H9 (cell line): ENCODE measurements at regions not wholly inside any gene's neighbourhood (a gene's known extent, or its start where the extent isn't known, plus 50 kb on each side); places are given as distances from the start of the nearest gene placed in this dataset.
"Not testable (repeated sequence)": the region's sequence is repeated elsewhere in the genome, so short reads cannot be mapped to it uniquely, and the experiment has no call there.

Experiments used
- DNase-seq: peaks from one replicate; pipeline ENCODE4 v3.0.0-alpha.2; 2017
- H2AFZ ChIP-seq: one replicate; pipeline ENCODE4 v1.6.1; 2013; ENCODE audit warnings: mild to moderate bottlenecking, low read length, control low read depth, moderate library complexity
- H2AK5ac ChIP-seq: 2 replicates; pipeline ENCODE4 v1.6.1; 2013; ENCODE audit warnings: low read length, control low read depth, mixed read lengths; ENCODE audit not compliant: insufficient read length
- H2BK120ac ChIP-seq: one replicate; pipeline ENCODE4 v1.6.1; 2013; ENCODE audit warnings: low read depth, mild to moderate bottlenecking, low read length, control low read depth, inconsistent platforms; ENCODE audit not compliant: poor library complexity, severe bottlenecking
- H2BK12ac ChIP-seq: 2 replicates; pipeline ENCODE4 v1.6.1; 2013; ENCODE audit warnings: low read length, control low read depth, mixed read lengths, low read depth; ENCODE audit not compliant: insufficient read length
- H2BK15ac ChIP-seq: 2 replicates; pipeline ENCODE4 v1.6.1; 2013; ENCODE audit warnings: low read depth, low read length, control low read depth
- H2BK20ac ChIP-seq: one replicate; pipeline ENCODE4 v1.6.1; 2013; ENCODE audit warnings: low read depth, mild to moderate bottlenecking, low read length, control low read depth, inconsistent platforms; ENCODE audit not compliant: poor library complexity, severe bottlenecking
- H2BK5ac ChIP-seq: 2 replicates; pipeline ENCODE4 v1.6.1; 2013; ENCODE audit warnings: low read length, control low read depth, mixed read lengths; ENCODE audit not compliant: insufficient read length
- H3K14ac ChIP-seq: 2 replicates; pipeline ENCODE4 v1.6.1; 2013; ENCODE audit warnings: low read length, control low read depth; ENCODE audit not compliant: insufficient read depth
- H3K18ac ChIP-seq: 2 replicates; pipeline ENCODE4 v1.6.1; 2013; ENCODE audit warnings: low read depth, mild to moderate bottlenecking, mixed read lengths, low read length, control low read depth; ENCODE audit not compliant: insufficient read length
- H3K23ac ChIP-seq: 2 replicates; pipeline ENCODE4 v1.6.1; 2013; ENCODE audit warnings: low read length, control low read depth, mixed read lengths, low read depth; ENCODE audit not compliant: insufficient read length
- H3K23me2 ChIP-seq: 2 replicates; pipeline ENCODE4 v1.6.1; 2013; ENCODE audit warnings: low read depth, mild to moderate bottlenecking, mixed read lengths, low read length, control low read depth; ENCODE audit not compliant: insufficient read length, poor library complexity, severe bottlenecking
- H3K27ac ChIP-seq: 2 replicates; pipeline ENCODE4 v1.5.1; 2013; ENCODE audit warnings: low read length, control low read depth, mixed read lengths, low read depth; ENCODE audit not compliant: insufficient read length
- H3K27me3 ChIP-seq: 2 replicates; pipeline ENCODE4 v1.6.1; 2013; ENCODE audit warnings: low read length, control low read depth, inconsistent platforms; ENCODE audit not compliant: insufficient read depth
- H3K4ac ChIP-seq: 2 replicates; pipeline ENCODE4 v1.6.1; 2013; ENCODE audit warnings: low read depth, mild to moderate bottlenecking, control low read depth, inconsistent platforms, low read length, moderate library complexity
- H3K4me1 ChIP-seq: 2 replicates; pipeline ENCODE4 v1.6.1; 2013; ENCODE audit warnings: low read length, control low read depth, inconsistent platforms; ENCODE audit not compliant: insufficient read depth
- H3K4me2 ChIP-seq: 2 replicates; pipeline ENCODE4 v1.6.1; 2013; ENCODE audit warnings: low read length, control low read depth, mixed read lengths; ENCODE audit not compliant: insufficient read length, insufficient read depth
- H3K56ac ChIP-seq: 2 replicates; pipeline ENCODE4 v1.6.1; 2013; ENCODE audit warnings: low read depth, mild to moderate bottlenecking, mixed read lengths, low read length, control low read depth; ENCODE audit not compliant: insufficient read length
- H3K79me1 ChIP-seq: 2 replicates; pipeline ENCODE4 v1.6.1; 2013; ENCODE audit warnings: low read depth, mild to moderate bottlenecking, moderate library complexity, low read length, control low read depth, inconsistent platforms; ENCODE audit not compliant: insufficient read depth, poor library complexity, severe bottlenecking
- H3K79me2 ChIP-seq: 2 replicates; pipeline ENCODE4 v1.6.1; 2013; ENCODE audit warnings: low read length, control low read depth, inconsistent platforms; ENCODE audit not compliant: insufficient read depth
- H3K9ac ChIP-seq: 2 replicates; pipeline ENCODE4 v1.6.1; 2013; ENCODE audit warnings: low read length, control low read depth, mixed read lengths; ENCODE audit not compliant: insufficient read length; ENCODE audit errors: extremely low read depth
- H3K9me3 ChIP-seq: one replicate; pipeline ENCODE4 v1.6.1; 2013; ENCODE audit warnings: low read depth, low read length, inconsistent platforms; ENCODE audit not compliant: control insufficient read depth
- H3T11ph ChIP-seq: one replicate; pipeline ENCODE4 v1.6.1; 2013; ENCODE audit warnings: mild to moderate bottlenecking, low read length, control low read depth, inconsistent platforms
- H4K20me1 ChIP-seq: one replicate; pipeline ENCODE4 v1.6.1; 2013; ENCODE audit not compliant: control insufficient read depth, insufficient read length, insufficient read depth
- H4K5ac ChIP-seq: 2 replicates; pipeline ENCODE4 v1.6.1; 2013; ENCODE audit warnings: low read depth, mild to moderate bottlenecking, mixed read lengths, low read length, control low read depth; ENCODE audit not compliant: insufficient read length
- H4K8ac ChIP-seq: replicated peaks from 2 replicates; pipeline ENCODE4 v1.6.1; 2013; ENCODE audit warnings: low read length, control low read depth, mixed read lengths, low read depth; ENCODE audit not compliant: insufficient read length
- H4K91ac ChIP-seq: 2 replicates; pipeline ENCODE4 v1.6.1; 2013; ENCODE audit warnings: low read depth, mild to moderate bottlenecking, moderate library complexity, mixed read lengths, low read length, control low read depth; ENCODE audit not compliant: insufficient read length
- H3K27ac Mint-ChIP-seq, 3 experiments: 2 replicates in 2 of 3; 3 replicates in 1 of 3; pipeline ENCODE4 v1.8.0; 2020 to 2021; ENCODE audit warnings: mixed read lengths in 3 of 3, mild to moderate bottlenecking in 1 of 3, moderate library complexity in 1 of 3
- H3K27me3 Mint-ChIP-seq: 2 replicates; pipeline ENCODE4 v1.8.0; 2021; ENCODE audit warnings: low read depth, mild to moderate bottlenecking, moderate library complexity, mixed read lengths
- H3K36me3 Mint-ChIP-seq, 3 experiments: 2 replicates in 2 of 3; 3 replicates in 1 of 3; pipeline ENCODE4 v1.8.0; 2020 to 2021; ENCODE audit warnings: low read depth in 3 of 3, mixed read lengths in 3 of 3; ENCODE audit not compliant: insufficient read depth in 1 of 3
- H3K4me1 Mint-ChIP-seq, 2 experiments: 2 replicates each; pipeline ENCODE4 v1.8.0; 2020; ENCODE audit warnings: mixed read lengths in 2 of 2
- H3K4me3 Mint-ChIP-seq, 2 experiments: 2 replicates in 1 of 2; 3 replicates in 1 of 2; pipeline ENCODE4 v1.8.0; 2020 to 2021; ENCODE audit warnings: mild to moderate bottlenecking in 2 of 2, mixed read lengths in 2 of 2, moderate library complexity in 1 of 2
- H3K9me3 Mint-ChIP-seq, 2 experiments: 2 replicates in 1 of 2; 3 replicates in 1 of 2; pipeline ENCODE4 v1.8.0; 2020; ENCODE audit warnings: mild to moderate bottlenecking in 2 of 2, mixed read lengths in 2 of 2, moderate library complexity in 1 of 2
- CTCF ChIP-seq: fragments of 200-600 bp; sonication (generic); conservative IDR thresholded peaks from 3 replicates; pipeline ENCODE4 v1.8.0; 2021; ENCODE audit warnings: antibody characterized with exemption, mild to moderate bottlenecking
- WGBS: extraction: QIAGEN DNeasy Blood & Tissue Kit; methylation state at CpG from one replicate; pipeline ENCODE4 v1.1.7; 2013; ENCODE audit warnings: missing lambda C conversion rate, low lambda C conversion rate, mixed read lengths; ENCODE audit not compliant: insufficient read length; ENCODE audit errors: extremely low coverage; 5-methylcytosine and 5-hydroxymethylcytosine counted together

GRCh38 chr2:129203331-129203730 is 776.1 kb upstream of the RAB6C start:
- Mint-ChIP-seq H3K27ac (no peak overlapping the region), H3K4me1 (peaks cover 2% of the 10 kb centered on the region in 2 experiments), H3K4me3 (no peak overlapping the region), H3K36me3 (no peaks in the 10 kb centered on the region), H3K27me3 (peaks cover 4% of the 10 kb centered on the region; the same call in 1 of the 2 replicates), H3K9me3 (peaks cover 0 to 3% of the 10 kb centered on the region in 2 experiments; a peak in 2 of 5 replicates)
- Histone ChIP-seq H3K23me2 (no peaks in the 10 kb centered on the region), H3K9ac (no peak overlapping the region), H3K27ac (no peak overlapping the region), H3K18ac (no peak overlapping the region), H3K4me1 (no peaks in the 10 kb centered on the region; the same call in 1 of the 2 replicates), H4K8ac (no peak overlapping the region), H2BK120ac (no peak overlapping the region), H4K91ac (no peak overlapping the region), H2BK15ac (no peak overlapping the region), H2BK12ac (no peak overlapping the region), H2AFZ (no peak overlapping the region), H2BK5ac (no peak overlapping the region), H3K23ac (no peak overlapping the region), H3K4ac (no peak overlapping the region), H3K9me3 (no peaks in the 10 kb centered on the region), H2AK5ac (no peak overlapping the region), H3K14ac (no peak overlapping the region), H3K79me1 (no peaks in the 10 kb centered on the region), H3K79me2 (no peaks in the 10 kb centered on the region), H2BK20ac (no peak overlapping the region), H3K4me2 (no peak overlapping the region), H3T11ph (no peak overlapping the region), H4K20me1 (no peaks in the 10 kb centered on the region), H4K5ac (no peak overlapping the region), H3K27me3 (no peaks in the 10 kb centered on the region), H3K56ac (no peak overlapping the region)
- TF ChIP-seq CTCF = no peak
- no peak for DNase-seq
- no CpG with 5 or more reads among the region's 3 CpGs for WGBS

- H2BK5ac ChIP-seq = not testable (repeated sequence)
These were observed 774.9 kb upstream of the RAB6C start for GRCh38 chr2:129204581-129204980.

More at GRCh38 chr2:129204581-129204980, 774.9 kb upstream of the RAB6C start:
- not testable (repeated sequence) for H3K4me3 Mint-ChIP-seq, H3K9me3 ChIP-seq, H3K9me3 Mint-ChIP-seq, H3K4ac ChIP-seq, H3K9ac ChIP-seq, H3K14ac ChIP-seq, H3K27me3 Mint-ChIP-seq, H3K23me2 ChIP-seq, H2BK15ac ChIP-seq, H2BK12ac ChIP-seq, H4K5ac ChIP-seq, H3K4me2 ChIP-seq, H4K91ac ChIP-seq, H3K27ac ChIP-seq, H3K23ac ChIP-seq, H3K79me1 ChIP-seq, H3K36me3 Mint-ChIP-seq, H3T11ph ChIP-seq, H3K4me1 ChIP-seq, H3K4me1 Mint-ChIP-seq, H2BK20ac ChIP-seq, H3K27me3 ChIP-seq, H2BK120ac ChIP-seq, H4K8ac ChIP-seq, DNase-seq, H4K20me1 ChIP-seq, H2AK5ac ChIP-seq, H3K27ac Mint-ChIP-seq, H3K56ac ChIP-seq, H3K18ac ChIP-seq, H3K79me2 ChIP-seq, H2AFZ ChIP-seq
- WGBS = no CpG with 5 or more reads among the region's 2 CpGs
